ENCODE measurements at regions not wholly inside any gene's neighbourhood (a gene's known extent, or its start where the extent isn't known, plus 50 kb on each side); places are given as distances from the start of the nearest gene placed in this dataset.
"Not testable (repeated sequence)": the region's sequence is repeated elsewhere in the genome, so short reads cannot be mapped to it uniquely, and the experiment has no call there.

GRCh38 chr5:57632937-57633336 lies 150.3 kb upstream of the ACTBL2 start:
- Histone ChIP-seq H3K27me3 (ENCODE audit: control insufficient read depth, insufficient read depth, low read length) (no peaks in the 10 kb centered on the region), H3K27ac (ENCODE audit: low read depth, low read length) (no peak overlapping the region), H3K9me3 (ENCODE audit: control insufficient read depth, insufficient read depth, low read length) (no peaks in the 10 kb centered on the region), H3K4me3 (ENCODE audit: low read depth, low read length) (no peak overlapping the region)
- CTCF ChIA-PET = no interaction called here
- TF ChIP-seq CTCF (IDR thresholded peaks at IDR 0.05; ENCODE audit: low read depth, low read length) = no peak
- POLR2A ChIA-PET = no interaction called here
- no peak for DNase-seq (ENCODE audit: low read depth, low spot score)

GRCh38 chr5:57631139-57631538 lies 148.5 kb upstream of the ACTBL2 start:
- H3K27ac ChIP-seq (ENCODE audit: low read depth, low read length); H3K27me3 ChIP-seq (ENCODE audit: control insufficient read depth, insufficient read depth, low read length); H3K4me3 ChIP-seq (ENCODE audit: low read depth, low read length); POLR2A ChIA-PET; H3K9me3 ChIP-seq (ENCODE audit: control insufficient read depth, insufficient read depth, low read length); CTCF ChIA-PET; DNase-seq (ENCODE audit: low read depth, low spot score): not testable (repeated sequence)

GRCh38 chr5:57627661-57628060 lies 145.1 kb upstream of the ACTBL2 start:
- H3K27me3 ChIP-seq (ENCODE audit: control insufficient read depth, insufficient read depth, low read length) = no peaks in the 10 kb centered on the region
- no peak for TF ChIP-seq CTCF (IDR thresholded peaks at IDR 0.05; ENCODE audit: low read depth, low read length)
- DNase-seq (ENCODE audit: low read depth, low spot score) = no peak
- H3K27ac ChIP-seq (ENCODE audit: low read depth, low read length) = no peak overlapping the region
- no peaks in the 10 kb centered on the region for H3K9me3 ChIP-seq (ENCODE audit: control insufficient read depth, insufficient read depth, low read length)
- H3K4me3 ChIP-seq (ENCODE audit: low read depth, low read length) = no peak overlapping the region
- ChIA-PET POLR2A (no interaction called here), CTCF (interaction anchor here (0.8 kb wide), 1 partner anchor 840 kb away, joined by 3 read pairs; no protein-coding TSS in a partner anchor)

GRCh38 chr5:57626703-57627102 lies 144.1 kb upstream of the ACTBL2 start:
- no peak overlapping the region for H3K4me3 ChIP-seq (ENCODE audit: low read depth, low read length)
- ChIA-PET POLR2A (no interaction called here), CTCF (no interaction called here)
- H3K27me3 ChIP-seq (ENCODE audit: control insufficient read depth, insufficient read depth, low read length) = no peaks in the 10 kb centered on the region
- DNase-seq (ENCODE audit: low read depth, low spot score) = no peak
- no peak overlapping the region for H3K27ac ChIP-seq (ENCODE audit: low read depth, low read length)
- H3K9me3 ChIP-seq (ENCODE audit: control insufficient read depth, insufficient read depth, low read length) = no peaks in the 10 kb centered on the region
- no peak for TF ChIP-seq CTCF (IDR thresholded peaks at IDR 0.05; ENCODE audit: low read depth, low read length)

- POLR2A ChIA-PET = no interaction called here
- no peak for TF ChIP-seq CTCF (IDR thresholded peaks at IDR 0.05; ENCODE audit: low read depth, low read length)
- CTCF ChIA-PET = no interaction called here
- Histone ChIP-seq H3K27ac (ENCODE audit: low read depth, low read length) (no peak overlapping the region), H3K4me3 (ENCODE audit: low read depth, low read length) (no peak overlapping the region), H3K27me3 (ENCODE audit: control insufficient read depth, insufficient read depth, low read length) (no peaks in the 10 kb centered on the region), H3K9me3 (ENCODE audit: control insufficient read depth, insufficient read depth, low read length) (no peaks in the 10 kb centered on the region)
- no peak for DNase-seq (ENCODE audit: low read depth, low spot score)
Measured at GRCh38 chr5:57621624-57622023, 139.0 kb upstream of the ACTBL2 start.

- CTCF ChIA-PET = no interaction called here
- DNase-seq (ENCODE audit: low read depth, low spot score) = no peak
- POLR2A ChIA-PET = no interaction called here
- no peak overlapping the region for H3K4me3 ChIP-seq (ENCODE audit: low read depth, low read length)
- no peak for TF ChIP-seq CTCF (IDR thresholded peaks at IDR 0.05; ENCODE audit: low read depth, low read length)
- no peaks in the 10 kb centered on the region for H3K27me3 ChIP-seq (ENCODE audit: control insufficient read depth, insufficient read depth, low read length)
- H3K9me3 ChIP-seq (ENCODE audit: control insufficient read depth, insufficient read depth, low read length) = no peaks in the 10 kb centered on the region
- no peak overlapping the region for H3K27ac ChIP-seq (ENCODE audit: low read depth, low read length)
Measured at GRCh38 chr5:57618767-57619381, 136.3 kb upstream of the ACTBL2 start.
